ENCODE measurements at regions not wholly inside any gene's neighbourhood (a gene's known extent, or its start where the extent isn't known, plus 50 kb on each side); places are given as distances from the start of the nearest gene placed in this dataset.
A peak's percentile ranks its signal among the peaks of the same experiment; 100 is the strongest.
"Not testable (repeated sequence)": the region's sequence is repeated elsewhere in the genome, so short reads cannot be mapped to it uniquely, and the experiment has no call there.

DNA sequence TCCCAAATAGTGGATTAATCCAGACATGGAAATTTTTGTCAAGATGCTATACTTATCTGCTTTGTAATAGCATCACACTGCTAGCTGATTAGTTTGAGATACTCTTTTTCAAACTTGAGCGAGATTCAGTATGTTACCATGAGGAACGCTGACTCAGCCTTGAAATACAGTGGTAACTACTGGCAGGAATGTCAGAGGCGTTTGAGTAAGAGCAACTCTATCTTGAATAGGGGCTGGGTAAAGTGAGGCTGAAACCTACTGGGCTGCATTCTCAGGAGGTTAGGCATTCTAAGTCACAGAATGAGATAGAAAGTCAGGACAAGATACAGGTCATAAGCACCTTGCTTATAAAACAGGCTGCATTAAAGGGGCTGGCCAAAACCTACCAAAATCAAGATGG is 2519.6 kb downstream of the ARAP2 start:
- peak; percentile 7 for DNase-seq (ENCODE audit: low read depth)

DNA sequence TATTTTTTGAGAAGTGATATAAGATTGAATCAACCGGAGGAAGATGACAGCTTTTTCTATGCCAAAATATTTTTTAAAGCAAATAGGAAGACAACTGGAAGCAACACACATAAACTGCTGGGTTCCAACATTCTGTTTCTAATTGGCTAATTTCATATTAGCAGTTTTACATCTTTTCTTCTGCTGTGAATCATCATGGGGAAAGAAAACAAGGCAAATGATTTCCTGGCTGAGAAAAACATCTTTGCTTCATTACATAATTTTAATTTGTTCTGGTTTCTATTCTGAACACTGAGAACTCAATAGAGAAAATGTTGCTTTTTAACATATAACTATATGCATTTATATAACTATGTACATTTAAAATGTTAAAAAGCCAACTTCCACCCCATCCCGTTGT is 2518.5 kb downstream of the ARAP2 start:
- no peak for DNase-seq (ENCODE audit: low read depth)

DNA sequence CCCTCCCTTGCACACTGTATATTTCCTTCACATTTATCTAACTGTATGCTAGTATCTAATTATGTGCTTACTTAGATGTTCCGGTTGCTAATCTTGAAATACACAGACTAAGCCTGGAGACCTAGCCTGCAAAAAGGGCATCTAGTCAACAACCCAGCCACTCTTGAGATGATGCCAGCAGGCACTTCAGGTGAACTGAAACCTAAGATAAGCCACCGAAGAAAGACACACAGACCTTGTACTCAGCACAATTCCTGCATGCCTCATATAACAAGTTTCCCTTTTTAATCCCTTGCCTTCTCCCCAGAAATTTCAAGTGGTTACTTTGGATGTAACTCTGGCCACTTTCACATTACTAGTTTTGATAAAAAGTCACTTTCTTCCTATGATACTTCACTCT is 2506.6 kb downstream of the ARAP2 start:
- no peak for DNase-seq (ENCODE audit: low read depth)

DNA sequence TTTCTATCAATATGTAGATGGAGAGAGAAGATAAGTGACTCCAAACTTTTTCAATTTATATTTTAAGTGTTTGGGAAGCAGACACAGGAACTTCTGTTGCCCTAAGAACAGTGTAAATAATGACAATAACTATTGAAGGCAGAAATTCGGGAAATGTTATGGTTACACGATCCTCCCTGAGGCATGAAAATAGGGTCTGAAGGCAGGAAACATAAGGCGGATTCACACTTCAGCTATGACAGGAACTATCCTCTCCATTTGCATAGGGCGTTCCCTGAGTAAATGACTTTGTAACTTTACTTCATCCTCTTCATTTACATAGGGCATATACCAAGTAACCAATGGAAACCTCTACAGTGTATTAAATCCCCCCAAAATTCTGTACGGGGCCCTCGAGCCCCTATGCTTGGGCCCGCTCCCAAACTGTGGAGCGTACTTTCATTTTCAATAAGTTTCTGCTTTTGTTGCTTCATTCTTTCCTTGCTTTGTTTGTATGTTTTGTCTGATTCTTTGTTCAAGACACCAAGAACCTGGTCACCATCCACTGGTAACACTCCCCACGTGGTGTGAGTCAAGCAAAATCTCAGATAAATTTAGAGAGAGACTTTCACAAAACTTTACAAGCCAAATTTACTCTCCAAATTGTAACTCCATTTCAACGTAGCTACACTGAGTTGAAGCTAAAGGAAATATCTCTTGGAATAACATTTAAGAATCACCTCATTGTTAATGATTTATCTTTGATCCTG is 2504.3 kb downstream of the ARAP2 start:
- no peak for DNase-seq (ENCODE audit: low read depth)

- DNase-seq (ENCODE audit: low read depth), result not testable (repeated sequence)
Observed at GRCh38 chr4:33740871-33741270, 2503.4 kb downstream of the ARAP2 start.

DNA sequence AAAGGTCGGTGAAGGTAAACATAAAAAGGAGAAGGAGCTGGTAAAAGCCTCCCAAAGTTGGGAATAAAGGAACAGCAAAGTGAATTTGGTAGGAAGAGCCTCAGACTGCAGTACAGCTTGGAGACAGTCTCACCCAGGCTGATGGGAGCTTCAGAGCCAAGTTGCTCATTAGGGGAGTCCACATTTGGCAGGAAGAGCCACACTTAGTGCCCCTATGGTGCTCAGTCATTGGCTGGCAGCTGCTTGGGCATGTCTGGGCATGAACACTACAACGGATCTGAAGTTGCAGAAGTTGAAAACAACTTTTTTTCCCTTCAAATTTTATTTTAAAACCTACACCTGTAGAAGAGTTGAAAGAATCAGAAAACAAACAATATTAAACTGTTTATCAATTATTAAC is 2497.3 kb downstream of the ARAP2 start:
- peak; percentile 47 for DNase-seq (ENCODE audit: low read depth)

DNA sequence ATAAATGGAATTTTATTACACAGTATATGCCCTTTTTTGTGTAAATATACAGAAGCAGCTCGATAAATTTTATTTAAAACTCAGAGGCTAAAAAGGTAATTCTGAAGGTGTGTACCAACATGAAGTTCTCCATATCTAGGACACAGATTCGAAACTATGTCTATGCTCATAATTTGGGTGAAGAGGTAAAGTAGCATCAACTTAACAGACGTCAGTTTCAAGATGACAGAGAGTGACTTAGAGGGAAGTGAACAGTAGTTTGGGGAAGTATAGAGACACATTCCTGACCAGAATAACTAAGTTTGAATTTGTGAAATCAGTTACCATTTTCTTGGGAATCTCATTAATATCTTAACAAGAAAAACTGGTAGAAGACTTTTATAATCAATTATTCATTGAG is 2493.3 kb downstream of the ARAP2 start:
- DNase-seq (ENCODE audit: low read depth), result no peak

DNA sequence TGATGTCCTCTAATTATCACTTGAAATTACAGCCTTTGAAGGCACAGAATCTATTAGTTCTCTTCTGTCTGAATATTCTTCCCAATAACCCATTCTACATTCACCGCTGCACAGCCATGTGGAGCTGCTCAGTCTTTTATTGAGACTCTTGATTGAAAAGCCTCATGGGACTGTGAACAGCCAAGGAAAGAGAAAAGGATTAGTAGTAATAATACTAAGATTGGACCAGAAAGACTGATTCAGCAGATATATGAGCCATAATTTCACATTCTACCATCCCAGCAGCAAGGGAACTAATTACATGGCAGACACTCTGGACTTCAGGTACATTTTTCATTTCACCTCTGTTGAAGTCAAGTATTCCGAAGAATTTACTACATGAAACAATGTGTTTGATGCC is 2471.7 kb downstream of the ARAP2 start:
- DNase-seq (ENCODE audit: low read depth), result no peak

DNA sequence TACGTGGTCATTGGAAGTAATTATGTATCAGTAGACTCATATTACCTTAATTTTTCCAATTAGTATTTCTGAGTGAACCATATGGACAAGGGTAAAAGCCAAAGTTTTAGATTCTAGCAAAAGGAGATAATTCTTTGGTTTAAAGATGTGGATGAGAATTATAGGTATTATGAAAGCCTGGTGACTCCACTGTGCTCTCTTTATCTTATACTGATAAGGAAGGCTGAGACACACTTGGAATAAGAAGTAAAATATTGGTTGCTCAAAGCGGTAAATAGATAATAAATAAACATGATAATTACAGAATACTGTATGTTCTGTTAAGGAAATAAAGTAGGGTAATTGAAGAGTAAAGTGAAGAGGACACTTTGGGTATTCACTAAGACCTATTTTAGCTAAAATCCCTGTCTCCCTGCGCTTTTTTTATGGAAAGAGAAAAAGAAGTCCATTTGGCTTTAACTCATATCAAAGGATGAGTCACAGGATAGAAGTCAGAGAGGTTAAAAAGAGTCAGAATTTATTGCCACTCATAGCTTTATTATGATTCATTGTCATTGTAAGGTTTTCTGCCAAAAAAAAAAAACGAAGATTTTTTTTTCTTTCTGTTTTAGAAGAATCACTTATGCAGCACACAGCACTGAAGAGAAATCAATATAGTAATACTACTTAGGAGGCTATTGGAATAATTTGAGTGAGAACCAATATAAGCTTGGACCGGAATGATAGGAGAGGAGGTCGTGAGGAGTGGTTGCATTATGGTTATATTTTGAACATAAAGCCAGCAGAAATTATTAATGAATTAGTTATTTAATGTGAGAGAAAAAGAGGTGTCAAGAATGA is 2463.1 kb downstream of the ARAP2 start:
- peak; percentile 75 for DNase-seq (ENCODE audit: low read depth)

DNA sequence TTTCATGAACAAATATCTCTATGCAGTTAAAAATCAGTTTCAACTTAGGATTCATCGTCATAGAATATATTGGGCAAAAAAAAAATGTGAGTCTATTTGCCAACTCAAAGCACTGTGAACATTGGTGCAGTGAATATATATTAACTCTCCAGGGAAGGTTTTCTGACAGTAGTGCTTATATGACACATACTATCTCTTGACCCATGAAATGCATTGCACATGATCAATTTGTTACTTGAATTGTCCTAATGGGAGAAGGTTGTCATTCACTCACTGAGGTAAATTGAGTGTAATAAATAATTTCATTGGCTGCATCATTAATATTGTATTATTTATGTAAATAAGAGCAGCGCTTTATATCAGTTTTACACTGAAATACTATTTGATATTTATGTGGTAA is 2458.5 kb downstream of the ARAP2 start:
- no peak for DNase-seq (ENCODE audit: low read depth)

DNA sequence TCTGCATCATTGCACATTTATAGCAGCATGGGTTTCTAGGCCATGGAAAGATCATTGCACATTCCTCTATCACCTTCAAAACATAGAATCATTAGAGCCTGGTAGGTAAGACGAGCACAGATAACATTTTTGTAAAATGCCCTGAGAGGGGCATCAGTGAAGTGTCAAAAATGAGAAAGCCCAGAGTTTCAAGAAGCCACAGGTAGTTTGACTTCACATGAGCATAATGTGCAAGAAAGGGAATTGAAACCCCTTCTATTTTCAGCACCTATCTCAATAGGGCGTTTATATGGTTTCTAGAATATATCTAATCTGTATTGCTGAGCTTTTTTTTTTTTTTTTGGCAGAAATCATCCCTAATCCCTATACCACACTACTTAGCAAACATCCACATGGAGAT is 2441.7 kb downstream of the ARAP2 start:
- no peak for DNase-seq (ENCODE audit: low read depth)

GRCh38 chr4:33825685-33826084 is 2418.6 kb downstream of the ARAP2 start:
- DNase-seq (ENCODE audit: low read depth), result no peak

GRCh38 chr4:33829356-33829755 is 2415.0 kb downstream of the ARAP2 start:
- DNase-seq (ENCODE audit: low read depth), result not testable (repeated sequence)

- peak; percentile 68 for DNase-seq (ENCODE audit: low read depth)
Observed at GRCh38 chr4:33831442-33832066, 2412.8 kb downstream of the ARAP2 start.

DNA sequence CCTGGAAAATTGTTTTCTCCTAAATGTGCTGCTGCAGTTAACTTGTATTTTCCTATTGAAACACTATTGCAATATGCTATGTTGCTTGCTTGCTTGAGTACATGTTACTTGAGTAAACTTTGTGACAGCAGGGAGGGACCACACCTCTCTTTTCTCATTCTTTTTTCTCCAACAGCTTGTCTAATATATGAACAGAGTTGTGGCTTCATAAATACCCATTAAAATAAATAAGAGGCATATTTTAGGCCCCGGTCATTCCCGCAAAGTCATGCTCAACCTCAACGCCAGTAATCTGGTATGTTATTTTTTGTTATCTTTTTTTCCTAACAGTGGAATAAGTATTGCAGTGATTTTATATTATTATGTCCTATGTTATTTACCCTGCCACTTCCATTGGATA is 2408.6 kb downstream of the ARAP2 start:
- peak; percentile 75 for DNase-seq (ENCODE audit: low read depth)

GRCh38 chr4:33837043-33837838 is 2407.1 kb downstream of the ARAP2 start:
- DNase-seq (ENCODE audit: low read depth), result peak; percentile 92

GRCh38 chr4:33841120-33841519 is 2403.2 kb downstream of the ARAP2 start:
- DNase-seq (ENCODE audit: low read depth), result no peak

DNA sequence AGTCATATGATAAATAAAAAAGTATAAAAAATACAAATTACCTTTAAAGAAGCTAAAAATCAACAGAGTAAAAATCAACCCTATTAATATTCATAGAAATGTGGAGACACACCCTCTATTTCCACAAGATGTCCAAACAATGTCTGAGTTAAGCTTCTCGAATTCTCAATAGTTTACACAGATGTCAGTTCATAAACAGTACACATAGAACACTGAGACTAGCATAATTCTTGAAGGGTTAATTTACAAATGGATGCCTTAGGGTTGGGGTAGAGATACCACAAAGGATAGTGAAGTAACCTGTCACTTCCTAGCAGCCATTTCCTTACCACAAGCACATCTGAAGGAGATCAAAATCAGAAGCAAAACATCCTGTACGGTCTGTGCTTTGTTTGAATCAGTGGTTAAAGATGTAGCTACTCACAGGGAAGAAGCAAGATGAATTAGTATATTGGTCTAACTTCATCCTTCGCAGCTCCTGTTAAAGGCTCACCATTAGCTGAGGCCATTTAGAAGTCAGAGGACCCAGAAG is 2393.9 kb downstream of the ARAP2 start:
- no peak for DNase-seq (ENCODE audit: low read depth)

DNA sequence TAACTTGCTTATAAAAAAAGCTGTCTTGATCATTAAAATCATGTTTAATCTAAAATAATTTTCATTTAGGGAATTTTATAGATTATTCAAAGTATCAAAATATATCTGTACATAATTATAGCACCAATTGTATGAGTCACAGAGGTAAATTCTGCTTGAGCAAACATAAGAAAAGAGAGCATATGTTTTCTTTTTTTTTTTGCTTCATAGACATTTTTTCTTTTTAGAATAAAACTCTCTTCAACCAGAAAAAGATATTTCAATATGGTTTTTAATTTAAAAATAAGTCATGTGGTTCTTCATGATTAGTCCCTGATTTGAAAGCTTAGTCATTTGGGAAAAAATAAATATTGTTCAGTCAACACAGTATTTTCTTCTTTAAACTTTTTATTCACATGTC is 2390.6 kb downstream of the ARAP2 start:
- DNase-seq (ENCODE audit: low read depth), result not testable (repeated sequence)

GRCh38 chr4:33864290-33864859 is 2379.9 kb downstream of the ARAP2 start:
- DNase-seq (ENCODE audit: low read depth), result no peak

DNA sequence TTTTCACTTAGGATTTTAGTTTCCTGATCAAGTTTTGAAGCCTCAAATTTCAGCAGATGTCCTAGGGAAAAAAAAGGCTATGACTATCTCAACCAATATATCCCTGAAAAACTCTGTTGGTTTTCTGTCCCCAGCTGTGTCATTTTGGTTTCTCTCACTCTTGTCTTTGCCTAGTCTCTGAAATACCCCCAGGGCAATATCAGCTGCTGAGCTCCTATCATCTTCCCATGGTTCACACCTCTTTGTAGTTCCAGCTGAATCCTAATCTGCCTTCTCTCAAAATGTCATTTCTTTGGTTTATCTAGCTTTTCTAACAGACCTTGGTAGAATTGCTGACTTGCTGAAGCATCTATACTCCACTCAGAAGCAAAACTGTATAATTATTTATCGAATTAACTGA is 2370.5 kb downstream of the ARAP2 start:
- no peak for DNase-seq (ENCODE audit: low read depth)

Measured in LHCN-M2 (cell line).